SK-N-SH (cell line): ENCODE measurements at regions not wholly inside any gene's neighbourhood (a gene's known extent, or its start where the extent isn't known, plus 50 kb on each side); places are given as distances from the start of the nearest gene placed in this dataset.

Experiments used
- CHD2 ChIP-seq: fragments of 150-350 bp; IDR thresholded peaks from 2 replicates; pipeline ENCODE4 v1.6.1; 2018; ENCODE audit warnings: low read length; ENCODE audit not compliant: partially characterized antibody
- EP300 ChIP-seq, 2 experiments: IDR thresholded peaks; 2 replicates each; pipeline versions ENCODE4 v1.4.0 to v1.6.1; 2012; ENCODE audit warnings: borderline replicate concordance in 1 of 2, low read depth in 1 of 2, low read length in 1 of 2
- EZH2phosphoT487 ChIP-seq: fragments of 200-600 bp; sonication (generic); IDR thresholded peaks from 2 replicates; pipeline ENCODE4 v1.6.1; 2017; ENCODE audit warnings: low read depth, mixed run types, mild to moderate bottlenecking, antibody characterized with exemption, moderate library complexity, borderline replicate concordance
- GABPA ChIP-seq: IDR thresholded peaks from 2 replicates; pipeline ENCODE4 v1.4.0; 2012; ENCODE audit warnings: low read depth, mild to moderate bottlenecking
- MEF2A ChIP-seq: IDR thresholded peaks from 2 replicates; pipeline ENCODE4 v1.4.0; 2012; ENCODE audit warnings: low read depth, borderline replicate concordance
- SMC3 ChIP-seq: IDR thresholded peaks from 2 replicates; pipeline ENCODE4 v1.6.1; 2012; ENCODE audit warnings: low read depth, low read length, improper control_type of control experiment
- TAF1 ChIP-seq: IDR thresholded peaks from 2 replicates; pipeline ENCODE4 v1.6.1; 2012; ENCODE audit warnings: low read depth, mild to moderate bottlenecking, low read length, moderate library complexity, borderline replicate concordance
- TCF12 ChIP-seq: IDR thresholded peaks from 2 replicates; pipeline ENCODE4 v1.4.0; 2012
- YY1 ChIP-seq: IDR thresholded peaks from 2 replicates; pipeline ENCODE4 v1.4.0; 2012; ENCODE audit warnings: low read depth, mild to moderate bottlenecking
- TF ChIP-seq, protein P1 (sequence below): fragments of 200-600 bp; sonication (generic); IDR thresholded peaks from 2 replicates; pipeline ENCODE4 v1.6.1; 2017; ENCODE audit warnings: antibody characterized with exemption, mild to moderate bottlenecking, moderate library complexity

DNA sequence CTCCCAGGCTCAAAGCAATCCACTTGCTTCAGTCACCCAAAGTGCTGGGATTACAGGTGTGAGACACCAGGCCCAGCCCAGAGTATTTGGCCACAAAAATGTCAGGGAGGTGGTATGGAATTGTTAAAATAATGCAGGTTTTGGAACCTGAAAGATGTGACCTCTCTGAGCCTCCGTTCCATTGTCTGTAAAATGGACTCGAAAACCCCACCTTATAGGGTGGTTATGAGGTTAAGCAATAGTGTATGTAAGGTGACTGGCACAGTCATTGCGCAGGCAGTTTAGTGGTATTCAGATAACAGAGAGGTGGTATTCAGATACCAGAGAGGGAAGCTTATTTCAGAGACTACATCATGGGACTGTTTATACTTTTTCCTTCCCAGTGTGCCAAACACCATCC is 52.5 kb upstream of the PRSS23 start:
- TF ChIP-seq YY1 (no peak), MEF2A (no peak), CHD2 (no peak), TCF12 (no peak), GABPA (no peak), TAF1 (no peak), EP300 (IDR thresholded peaks at IDR 0.05; ENCODE audit: borderline replicate concordance in 1 of 2, low read depth in 1 of 2, low read length in 1 of 2) (no peak), EZH2phosphoT487 (no peak), SMC3 (no peak)
- TF ChIP-seq, protein P1, sequence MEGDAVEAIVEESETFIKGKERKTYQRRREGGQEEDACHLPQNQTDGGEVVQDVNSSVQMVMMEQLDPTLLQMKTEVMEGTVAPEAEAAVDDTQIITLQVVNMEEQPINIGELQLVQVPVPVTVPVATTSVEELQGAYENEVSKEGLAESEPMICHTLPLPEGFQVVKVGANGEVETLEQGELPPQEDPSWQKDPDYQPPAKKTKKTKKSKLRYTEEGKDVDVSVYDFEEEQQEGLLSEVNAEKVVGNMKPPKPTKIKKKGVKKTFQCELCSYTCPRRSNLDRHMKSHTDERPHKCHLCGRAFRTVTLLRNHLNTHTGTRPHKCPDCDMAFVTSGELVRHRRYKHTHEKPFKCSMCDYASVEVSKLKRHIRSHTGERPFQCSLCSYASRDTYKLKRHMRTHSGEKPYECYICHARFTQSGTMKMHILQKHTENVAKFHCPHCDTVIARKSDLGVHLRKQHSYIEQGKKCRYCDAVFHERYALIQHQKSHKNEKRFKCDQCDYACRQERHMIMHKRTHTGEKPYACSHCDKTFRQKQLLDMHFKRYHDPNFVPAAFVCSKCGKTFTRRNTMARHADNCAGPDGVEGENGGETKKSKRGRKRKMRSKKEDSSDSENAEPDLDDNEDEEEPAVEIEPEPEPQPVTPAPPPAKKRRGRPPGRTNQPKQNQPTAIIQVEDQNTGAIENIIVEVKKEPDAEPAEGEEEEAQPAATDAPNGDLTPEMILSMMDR = no peak
